Glutamatergic neuron (in vitro differentiated cells): ENCODE measurements at regions not wholly inside any gene's neighbourhood (a gene's known extent, or its start where the extent isn't known, plus 50 kb on each side); places are given as distances from the start of the nearest gene placed in this dataset.

Experiments
- DNase-seq: peaks from one replicate; pipeline ENCODE4 v3.0.0; 2022
- H3K27ac Mint-ChIP-seq: one replicate; pipeline ENCODE4 v1.8.0; 2020; ENCODE audit warnings: mild to moderate bottlenecking, mixed read lengths, inconsistent platforms; ENCODE audit not compliant: unreplicated experiment
- H3K27me3 Mint-ChIP-seq: one replicate; pipeline ENCODE4 v1.8.0; 2020; ENCODE audit warnings: mild to moderate bottlenecking, moderate library complexity, mixed read lengths, inconsistent platforms; ENCODE audit not compliant: unreplicated experiment
- H3K36me3 Mint-ChIP-seq: one replicate; pipeline ENCODE4 v1.8.0; 2020; ENCODE audit warnings: mild to moderate bottlenecking, mixed read lengths, inconsistent platforms; ENCODE audit not compliant: unreplicated experiment
- H3K4me1 Mint-ChIP-seq: one replicate; pipeline ENCODE4 v1.8.0; 2020; ENCODE audit warnings: mild to moderate bottlenecking, low read depth, mixed read lengths, inconsistent platforms; ENCODE audit not compliant: unreplicated experiment
- H3K4me3 Mint-ChIP-seq: one replicate; pipeline ENCODE4 v1.8.0; 2020; ENCODE audit warnings: mild to moderate bottlenecking, mixed read lengths, inconsistent platforms; ENCODE audit not compliant: unreplicated experiment
- H3K9me3 Mint-ChIP-seq: one replicate; pipeline ENCODE4 v1.8.0; 2020; ENCODE audit warnings: mild to moderate bottlenecking, moderate library complexity, mixed read lengths, inconsistent platforms; ENCODE audit not compliant: unreplicated experiment
- CTCF ChIP-seq: fragments of 200-600 bp; sonication (generic); IDR thresholded peaks from one replicate; pipeline ENCODE4 v1.5.0; 2021; ENCODE audit not compliant: partially characterized antibody, unreplicated experiment

- Mint-ChIP-seq H3K4me1 (peaks cover 5% of the 10 kb centered on the region), H3K27ac (no peak overlapping the region), H3K36me3 (no peaks in the 10 kb centered on the region), H3K9me3 (peaks cover 2% of the 10 kb centered on the region), H3K4me3 (no peak overlapping the region), H3K27me3 (no peaks in the 10 kb centered on the region)
- DNase-seq = no peak
- TF ChIP-seq CTCF = no peak
Measured at GRCh38 chr9:16309082-16309468, 561.4 kb downstream of the BNC2 start.

- no peak overlapping the region for H3K27ac Mint-ChIP-seq
- H3K9me3 Mint-ChIP-seq = peaks cover 2% of the 10 kb centered on the region
- no peaks in the 10 kb centered on the region for H3K27me3 Mint-ChIP-seq
- no peak overlapping the region for H3K4me3 Mint-ChIP-seq
- TF ChIP-seq CTCF = no peak
- peaks cover 5% of the 10 kb centered on the region for H3K4me1 Mint-ChIP-seq
- no peaks in the 10 kb centered on the region for H3K36me3 Mint-ChIP-seq
- DNase-seq = no peak
Measured at GRCh38 chr9:16309469-16310271, 560.8 kb downstream of the BNC2 start.

- H3K27ac Mint-ChIP-seq = no peak overlapping the region
- H3K27me3 Mint-ChIP-seq = no peaks in the 10 kb centered on the region
- no peaks in the 10 kb centered on the region for H3K36me3 Mint-ChIP-seq
- H3K9me3 Mint-ChIP-seq = peaks cover 2% of the 10 kb centered on the region
- H3K4me3 Mint-ChIP-seq = no peak overlapping the region
- DNase-seq = no peak
- H3K4me1 Mint-ChIP-seq = peaks cover 5% of the 10 kb centered on the region
- no peak for TF ChIP-seq CTCF
Measured at GRCh38 chr9:16310278-16311110, 560.0 kb downstream of the BNC2 start.

GRCh38 chr9:16312116-16312515 is 558.4 kb downstream of the BNC2 start:
- H3K9me3 Mint-ChIP-seq = peaks cover 2% of the 10 kb centered on the region
- H3K27ac Mint-ChIP-seq = no peak overlapping the region
- TF ChIP-seq CTCF = no peak
- no peaks in the 10 kb centered on the region for H3K27me3 Mint-ChIP-seq
- H3K4me1 Mint-ChIP-seq = peaks cover 12% of the 10 kb centered on the region
- H3K4me3 Mint-ChIP-seq = no peak overlapping the region
- DNase-seq = no peak
- no peaks in the 10 kb centered on the region for H3K36me3 Mint-ChIP-seq

- Mint-ChIP-seq H3K36me3 (no peaks in the 10 kb centered on the region), H3K27me3 (no peaks in the 10 kb centered on the region), H3K4me3 (no peak overlapping the region), H3K27ac (no peak overlapping the region), H3K4me1 (peaks cover 16% of the 10 kb centered on the region), H3K9me3 (peaks cover 6% of the 10 kb centered on the region)
- no peak for DNase-seq
- TF ChIP-seq CTCF = no peak
Measured at GRCh38 chr9:16312962-16313546, 557.4 kb downstream of the BNC2 start.
